SK-MEL-5 (cell line): ENCODE measurements at regions not wholly inside any gene's neighbourhood (a gene's known extent, or its start where the extent isn't known, plus 50 kb on each side); places are given as distances from the start of the nearest gene placed in this dataset.
"Not testable (repeated sequence)": the region's sequence is repeated elsewhere in the genome, so short reads cannot be mapped to it uniquely, and the experiment has no call there.

ENCODE experiments used
- DNase-seq: peaks from one replicate; pipeline ENCODE4 v3.0.0-alpha.2; 2016; ENCODE audit warnings: low read depth, low spot score
- in situ Hi-C: cut with HindIII; loops from 2 replicates; pipeline ENCODE4 v1.10.0; 2016; ENCODE audit warnings: low sequenced_read_pairs, high pct_unique_total_duplicates, low pct_unique_long_range_greater_than_20kb

DNA sequence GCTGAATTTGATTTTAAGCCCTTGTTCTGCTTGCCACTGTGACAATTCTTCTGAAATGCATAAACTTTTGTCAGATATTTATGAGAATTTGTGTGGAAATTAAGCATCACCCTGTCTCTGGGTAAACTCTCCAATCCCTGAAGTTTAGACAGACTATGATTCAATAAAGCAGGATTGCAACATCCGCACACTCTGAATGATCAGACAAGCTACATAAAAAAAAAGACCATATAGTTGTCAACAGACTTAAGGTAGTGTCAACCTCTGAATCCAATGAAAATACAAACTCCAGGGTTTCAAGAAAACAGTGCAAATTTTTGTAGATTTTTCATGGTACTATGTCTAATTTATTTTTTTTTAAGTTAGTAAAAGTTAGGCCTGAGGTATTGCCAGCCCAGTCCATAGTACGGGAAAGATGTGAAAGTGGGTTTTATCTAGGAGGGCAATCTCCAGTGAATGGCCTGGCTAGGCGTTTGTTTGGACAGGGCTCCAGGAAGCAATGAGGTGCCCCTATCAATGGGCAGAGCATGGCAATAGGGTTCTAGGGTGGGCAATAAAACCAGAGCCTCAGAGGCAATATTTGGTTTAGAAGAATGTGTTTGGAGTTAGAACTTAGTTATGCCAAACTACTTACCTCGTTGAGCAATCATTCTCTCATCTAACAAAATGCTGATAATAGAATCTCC lies 762.6 kb upstream of the SEMA6A start:
- DNase-seq = no peak
- in situ Hi-C loops = no loop called here

DNA sequence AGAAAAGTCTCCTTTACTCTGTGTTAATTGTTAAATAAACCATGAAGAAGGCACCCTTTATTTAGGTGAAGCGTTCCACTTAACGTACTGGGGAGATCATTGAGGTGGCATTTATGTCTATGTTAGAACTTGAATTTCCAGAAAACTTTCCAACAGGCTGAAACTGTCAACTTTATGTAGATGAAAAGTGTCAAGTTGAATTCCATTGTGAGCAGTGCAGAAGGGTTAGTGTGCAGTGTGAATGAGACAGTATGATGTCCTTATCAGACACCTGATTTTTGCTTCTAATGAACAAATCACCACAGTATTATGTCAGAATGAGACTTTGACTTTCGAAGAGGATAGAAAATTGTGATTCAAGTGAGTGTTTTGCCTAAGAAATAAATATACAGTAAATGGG lies 761.6 kb upstream of the SEMA6A start:
- DNase-seq = no peak
- in situ Hi-C loops = no loop called here

DNA sequence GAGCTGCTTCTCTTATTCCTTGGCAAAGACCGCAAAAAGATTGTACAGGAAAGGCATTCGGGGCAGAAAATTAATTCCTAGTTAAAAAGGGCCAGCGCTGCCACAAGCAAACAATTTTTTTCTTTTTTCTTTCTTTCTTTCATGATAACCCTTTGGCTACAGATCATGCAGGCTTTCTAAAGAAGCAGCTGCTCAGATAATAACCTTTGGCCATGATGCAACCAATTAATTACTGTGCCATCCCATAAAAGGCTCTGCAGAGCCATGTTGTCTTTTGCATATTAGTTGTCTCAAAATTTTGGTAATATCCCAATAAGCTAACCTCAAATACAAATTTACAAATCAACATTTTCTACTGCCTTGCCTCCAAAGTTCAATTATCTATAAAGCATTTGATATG lies 758.4 kb upstream of the SEMA6A start:
- in situ Hi-C loops = no loop called here

DNA sequence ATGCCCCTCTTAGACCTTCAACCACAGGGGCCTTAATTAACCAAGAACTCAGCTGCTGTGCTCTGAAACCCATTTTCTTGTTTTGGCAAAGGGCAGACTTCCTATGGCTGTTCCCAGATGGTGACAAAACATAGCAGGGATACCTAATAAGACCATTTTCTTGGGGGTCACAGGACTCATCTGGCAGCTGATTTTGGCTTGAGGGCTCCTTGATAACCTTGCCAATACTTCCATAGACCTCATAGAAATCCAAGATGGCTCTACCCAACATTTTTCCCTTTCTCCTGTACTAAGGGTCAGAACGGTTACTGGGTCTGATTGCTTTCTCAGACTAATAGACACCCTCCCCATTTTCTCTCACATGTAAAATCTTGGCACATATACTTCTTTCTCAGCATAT lies 757.7 kb upstream of the SEMA6A start:
- in situ Hi-C loops = no loop called here
- DNase-seq = no peak

More for the DNA sequence above, 758.4 kb upstream of the SEMA6A start:
- no peak for DNase-seq

DNA sequence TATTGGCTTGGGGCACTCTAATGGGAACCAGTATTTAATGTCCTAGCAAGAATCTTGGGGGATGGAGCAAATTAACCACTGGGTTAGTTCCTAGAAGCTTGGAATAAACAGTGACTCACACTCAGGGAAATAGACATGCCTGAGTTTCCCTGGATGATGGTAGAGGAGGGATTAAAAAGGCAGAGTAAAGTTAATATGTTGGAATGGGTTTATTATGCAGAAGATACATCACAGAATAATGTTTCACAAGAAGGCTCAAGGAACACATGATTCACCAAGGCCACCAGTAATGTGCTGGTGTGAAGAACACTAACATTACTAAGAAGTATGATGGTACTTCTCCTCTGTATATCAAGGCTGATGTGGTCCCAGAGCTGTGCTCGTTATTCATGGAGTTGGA lies 752.9 kb upstream of the SEMA6A start:
- in situ Hi-C loops = no loop called here
- DNase-seq = no peak

DNA sequence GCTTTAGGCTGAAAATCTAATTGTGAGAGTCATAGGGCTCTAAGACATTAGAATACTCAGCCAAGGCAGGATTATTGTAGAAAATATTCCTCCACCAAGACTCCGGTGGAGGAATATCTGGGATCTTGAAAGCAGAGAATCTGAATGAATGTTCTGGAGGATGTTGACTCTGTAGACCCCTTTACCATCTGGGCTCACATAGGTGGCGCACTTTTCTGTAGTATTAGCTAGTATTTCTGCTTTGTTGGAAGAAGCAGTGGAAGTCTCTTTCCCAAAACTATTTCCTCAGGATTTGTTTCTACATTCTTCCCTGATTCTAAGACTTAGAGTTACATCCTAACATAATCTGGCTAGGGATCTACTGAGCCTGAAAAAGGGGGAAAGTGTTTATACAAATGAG lies 752.4 kb upstream of the SEMA6A start:
- in situ Hi-C loops = no loop called here
- peak; percentile 23 for DNase-seq

DNA sequence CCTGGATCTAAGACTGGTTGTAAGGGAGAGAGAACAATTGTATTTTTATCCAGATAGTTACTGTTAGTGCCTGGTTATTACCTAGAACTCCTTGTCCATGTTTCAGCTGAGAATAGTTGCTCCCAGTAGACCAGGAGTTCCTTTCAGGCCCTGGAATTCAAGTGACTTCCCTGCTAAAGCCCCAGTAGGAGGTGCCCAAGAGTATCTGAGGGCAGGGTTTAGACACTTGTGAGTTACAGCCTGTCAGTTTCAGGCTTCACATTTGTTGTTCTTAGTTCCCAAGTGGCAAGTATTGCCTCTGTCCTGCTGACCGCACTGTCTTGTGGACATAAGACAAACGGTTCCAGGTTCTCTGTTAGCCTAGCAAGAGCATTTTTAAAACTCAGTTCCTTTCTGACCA lies 743.9 kb upstream of the SEMA6A start:
- peak; percentile 50 for DNase-seq
- in situ Hi-C loops = no loop called here

DNA sequence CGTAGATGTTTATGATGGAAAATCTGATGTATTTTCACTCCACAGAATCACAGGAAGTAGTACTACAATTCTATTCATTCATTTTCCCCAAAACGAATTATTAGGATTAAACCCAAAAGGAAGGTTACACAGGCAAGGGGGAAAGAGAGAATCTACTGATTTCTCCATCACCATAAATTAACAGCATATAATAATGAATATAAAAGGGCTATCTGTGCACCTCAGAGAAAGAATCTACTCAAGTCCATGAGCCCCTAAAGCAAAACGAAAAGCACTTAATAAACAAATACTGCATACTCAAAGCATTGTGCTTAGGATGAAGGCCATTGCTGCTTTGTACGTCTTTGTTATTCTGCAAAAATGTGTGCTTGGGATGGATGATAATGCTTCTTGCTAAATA lies 740.5 kb upstream of the SEMA6A start:
- in situ Hi-C loops = no loop called here
- DNase-seq = no peak

DNA sequence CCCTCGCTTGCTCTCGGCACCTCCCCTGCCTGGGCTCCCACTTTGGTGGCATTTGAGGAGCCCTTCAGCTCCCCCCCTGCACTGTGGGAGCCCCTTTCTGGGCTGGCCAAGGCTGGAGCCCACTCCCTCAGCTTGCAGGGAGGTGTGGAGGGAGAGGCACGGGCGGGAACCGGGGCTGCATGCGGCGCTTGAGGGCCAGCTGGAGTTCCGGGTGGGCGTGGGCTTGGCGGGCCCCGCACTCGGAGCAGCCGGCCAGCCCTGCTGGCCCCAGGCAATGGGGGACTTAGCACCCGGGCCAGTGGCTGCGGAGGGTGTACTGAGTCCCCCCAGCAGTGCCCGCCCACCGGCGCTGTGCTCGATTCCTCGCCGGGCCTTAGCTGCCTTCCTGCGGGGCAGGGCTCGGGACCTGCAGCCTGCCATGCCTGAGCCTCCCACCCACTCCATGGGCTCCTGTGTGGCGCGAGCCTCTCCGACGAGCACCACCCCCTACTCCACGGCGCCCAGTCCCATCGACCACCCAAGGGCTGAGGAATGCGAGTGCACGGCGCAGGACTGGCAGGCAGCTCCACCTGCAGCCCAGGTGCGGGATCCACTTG lies 730.0 kb upstream of the SEMA6A start:
- DNase-seq, in situ Hi-C loops: not testable (repeated sequence)

DNA sequence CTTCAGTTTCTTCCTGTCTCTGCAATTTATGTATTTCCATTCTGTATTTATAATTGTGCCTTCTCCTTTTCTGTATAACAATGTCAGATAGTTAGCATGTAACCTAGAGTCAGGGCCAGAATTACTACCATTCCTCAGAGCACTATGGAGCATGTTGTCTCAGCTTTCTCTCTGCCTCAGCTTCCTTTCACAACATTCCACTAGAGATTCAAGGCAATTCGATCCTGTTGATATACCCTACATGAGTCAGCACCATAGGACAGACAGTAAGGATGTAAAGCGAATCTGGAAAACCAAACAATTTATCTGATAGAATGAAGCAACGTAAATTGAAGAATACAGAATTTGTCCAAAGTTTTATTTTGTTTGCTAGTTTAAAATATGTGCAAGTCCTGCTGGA lies 728.3 kb upstream of the SEMA6A start:
- no peak for DNase-seq
- in situ Hi-C loops = no loop called here

DNA sequence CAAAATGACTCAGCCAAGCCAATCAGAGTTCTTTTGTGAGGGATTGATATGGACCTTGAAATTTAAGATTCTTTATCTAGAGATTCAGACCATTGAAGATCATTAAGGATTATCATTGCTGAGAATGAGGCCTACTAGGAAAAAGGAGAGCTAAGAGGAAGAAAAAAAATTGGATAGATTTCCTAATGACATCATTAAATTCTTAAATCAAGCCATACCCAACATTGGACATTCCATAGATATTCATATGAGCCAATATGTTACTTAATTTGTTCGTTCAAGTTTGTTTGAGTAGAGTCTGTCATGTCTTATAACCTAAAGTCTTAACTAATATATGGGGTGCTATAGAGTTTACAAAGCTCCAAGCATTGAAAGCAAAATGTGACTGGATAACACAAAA lies 727.9 kb upstream of the SEMA6A start:
- DNase-seq = no peak
- in situ Hi-C loops = no loop called here

DNA sequence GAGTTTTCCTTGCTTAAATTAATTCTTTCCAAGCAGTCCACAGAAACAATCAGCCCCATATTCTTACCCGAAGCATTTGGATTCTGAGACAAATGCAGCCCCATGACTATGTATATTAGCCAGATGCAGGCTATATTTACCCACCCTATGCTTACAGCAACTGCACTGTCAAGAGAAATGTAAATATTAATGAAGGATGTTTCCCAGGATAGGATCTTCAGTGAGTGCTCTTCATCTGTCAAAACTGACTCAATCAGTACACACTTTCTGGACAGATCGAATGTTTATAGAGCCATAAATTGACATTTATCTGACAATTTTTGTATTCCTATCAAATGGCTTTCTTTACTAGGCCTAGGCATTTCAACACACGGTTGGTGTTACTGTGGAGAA lies 725.3 kb upstream of the SEMA6A start:
- in situ Hi-C loops = no loop called here
- no peak for DNase-seq

DNA sequence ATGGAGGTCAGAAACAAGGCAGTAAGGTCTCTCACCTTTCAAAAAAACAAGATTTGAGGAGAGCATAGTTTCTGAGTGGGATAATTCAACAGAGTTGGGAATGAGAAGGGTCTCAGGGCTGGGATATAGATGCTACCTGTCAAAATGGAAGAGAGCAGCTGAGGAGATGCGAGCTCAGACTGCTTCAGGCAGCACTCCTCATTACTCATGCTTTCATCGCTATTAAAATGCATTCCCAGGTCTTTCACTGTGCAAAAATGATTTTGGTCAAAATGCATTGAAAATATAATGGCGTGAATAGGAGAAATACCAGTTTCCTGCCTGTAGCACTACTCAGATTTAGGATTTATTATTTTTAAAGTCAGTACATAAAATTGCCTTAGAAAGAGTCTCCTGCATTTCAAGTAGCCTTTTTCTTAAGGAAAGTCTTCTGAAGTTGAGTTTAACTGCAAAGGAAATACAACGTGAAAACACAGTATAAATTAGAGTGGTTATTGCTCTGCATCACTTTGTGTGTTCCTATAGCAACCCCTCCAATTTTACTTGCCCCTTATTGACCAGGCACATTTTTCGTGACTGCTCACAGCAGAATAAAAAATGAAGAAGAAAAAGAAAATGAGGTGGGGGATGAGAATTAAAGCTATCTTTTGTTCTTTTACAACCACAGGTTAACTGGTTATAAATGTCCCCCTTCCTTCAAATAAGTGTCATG lies 724.8 kb upstream of the SEMA6A start:
- in situ Hi-C loops = no loop called here
- DNase-seq = no peak

DNA sequence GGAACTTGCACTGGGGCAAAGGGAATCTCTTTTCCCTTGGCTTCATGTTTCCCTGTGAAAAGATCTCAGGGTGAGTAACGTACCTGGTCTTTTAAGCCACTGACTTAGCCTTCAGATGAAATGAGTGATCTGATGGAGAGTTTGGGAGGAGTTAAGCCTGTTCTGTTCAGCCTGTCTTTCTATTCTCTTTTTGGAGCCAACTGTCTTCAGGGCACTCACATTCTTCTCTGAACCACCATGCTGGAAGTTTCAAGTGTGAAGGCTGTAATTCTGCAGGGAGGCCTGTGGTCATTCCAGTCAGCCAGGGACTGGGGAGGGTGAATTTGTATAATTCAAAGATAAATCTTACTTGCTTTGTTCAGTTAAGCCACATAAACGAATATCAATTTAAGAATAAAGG lies 722.2 kb upstream of the SEMA6A start:
- in situ Hi-C loops = no loop called here
- DNase-seq = no peak

DNA sequence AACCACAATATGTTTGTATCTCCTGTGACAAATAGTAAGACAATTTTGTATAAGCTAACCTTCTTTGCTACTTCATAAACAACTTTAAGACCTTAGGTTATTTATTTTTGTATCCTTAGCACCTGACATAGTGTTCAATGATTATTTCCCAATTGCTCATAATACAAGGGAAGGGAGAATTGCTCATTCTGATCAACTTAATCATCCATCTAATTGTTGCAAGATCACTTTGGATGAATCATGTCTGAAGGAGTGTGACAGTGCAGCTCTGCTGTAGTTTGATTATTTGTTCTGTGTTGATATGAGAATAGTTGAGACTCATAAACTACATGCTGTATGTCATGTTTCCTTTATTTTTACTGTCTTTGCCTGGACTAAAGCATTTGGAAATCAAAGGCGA lies 721.3 kb upstream of the SEMA6A start:
- in situ Hi-C loops = no loop called here
- no peak for DNase-seq

DNA sequence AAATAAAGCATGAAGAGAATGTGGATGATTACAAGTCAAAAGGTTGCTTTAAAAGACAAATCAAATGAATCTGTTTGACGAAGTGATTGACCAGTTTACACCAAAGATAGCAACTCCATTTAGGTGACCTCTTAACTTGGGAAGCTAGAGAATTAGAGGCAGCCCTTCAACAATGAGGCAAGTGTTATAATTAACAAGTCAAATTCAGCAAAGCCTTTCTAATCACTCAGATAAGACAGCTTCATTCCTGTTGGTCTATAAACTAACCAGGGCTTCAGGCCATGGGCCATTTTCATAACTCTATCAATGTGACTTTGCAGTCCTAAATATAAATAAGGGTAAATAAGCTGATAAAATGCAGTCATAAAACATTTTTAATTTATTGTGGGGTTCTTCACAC lies 712.2 kb upstream of the SEMA6A start:
- in situ Hi-C loops = no loop called here
- DNase-seq = no peak

DNA sequence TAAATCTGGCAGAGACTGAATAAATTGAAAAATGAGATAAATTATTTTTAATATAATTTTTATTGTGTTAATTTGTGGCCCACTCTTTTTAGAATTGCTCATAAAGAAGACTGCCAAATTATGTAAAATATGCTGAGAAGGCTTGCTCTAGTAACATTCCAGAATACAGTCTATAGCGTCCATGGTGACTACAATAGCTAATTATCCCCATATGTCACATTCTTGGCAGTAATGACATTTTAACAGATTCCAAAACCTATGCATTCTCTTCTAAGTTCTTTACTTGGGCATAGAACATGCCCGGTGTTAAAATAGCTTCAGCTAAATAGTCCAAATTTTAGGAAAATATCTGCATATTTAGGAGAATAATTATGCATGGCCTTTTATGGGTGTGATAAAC lies 697.0 kb upstream of the SEMA6A start:
- DNase-seq = no peak
- in situ Hi-C loops = no loop called here

DNA sequence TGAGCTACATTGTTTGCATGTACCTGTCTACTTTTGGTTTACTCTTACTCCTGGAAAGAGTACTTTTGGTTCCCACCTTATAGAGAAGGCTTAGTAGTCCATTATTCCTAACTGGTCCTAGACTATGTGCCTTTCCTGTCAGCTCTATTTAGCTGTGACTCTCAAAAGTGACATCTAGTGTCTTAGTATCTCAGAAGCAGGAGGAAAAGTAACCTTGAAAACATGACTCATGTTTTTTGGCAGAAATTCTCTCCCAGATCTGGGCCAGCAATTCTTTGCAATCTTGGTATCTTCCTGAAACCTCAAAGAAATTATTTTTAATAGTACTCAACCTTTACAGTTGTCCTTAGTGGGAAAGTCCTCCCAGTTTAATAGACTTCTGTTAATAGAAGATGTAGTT lies 691.7 kb upstream of the SEMA6A start:
- in situ Hi-C loops = no loop called here
- DNase-seq = no peak

DNA sequence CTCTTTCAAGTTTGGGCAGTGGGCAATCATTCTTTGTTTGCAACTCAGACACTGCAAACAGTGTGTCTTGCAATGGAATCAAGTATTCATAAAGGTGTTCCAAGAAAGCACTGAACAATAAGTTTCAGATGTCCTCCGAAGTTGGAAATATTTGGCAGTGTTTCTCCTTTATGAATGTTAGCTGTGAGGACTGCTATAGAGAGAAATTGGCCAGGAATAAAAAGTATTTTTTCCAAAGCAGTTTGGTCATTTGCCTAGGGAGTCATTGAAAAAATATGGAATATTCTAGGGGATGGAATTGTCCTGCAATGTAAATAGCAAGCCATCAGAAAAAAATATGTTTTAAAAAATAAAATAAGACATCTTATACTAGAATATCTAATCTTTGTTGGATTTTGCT lies 688.6 kb upstream of the SEMA6A start:
- DNase-seq = no peak
- in situ Hi-C loops = no loop called here
